Breast epithelium (tissue), 3 donors: ENCODE measurements at regions not wholly inside any gene's neighbourhood (a gene's known extent, or its start where the extent isn't known, plus 50 kb on each side); places are given as distances from the start of the nearest gene placed in this dataset.

Experiments used
- POLR2A ChIP-seq: fragments of 450-650 bp; IDR thresholded peaks from one replicate; pipeline ENCODE4 v1.6.1; 2016; ENCODE audit warnings: antibody characterized with exemption, mild to moderate bottlenecking, moderate library complexity
- POLR2AphosphoS5 ChIP-seq, 3 donors: sonication (generic); formaldehyde crosslinking; IDR thresholded peaks; one replicate each; pipeline ENCODE4 v1.6.1; 2017; ENCODE audit warnings: antibody characterized with exemption in 3 of 3
- TF ChIP-seq, protein P1 (sequence below), 3 donors: fragments of 450-650 bp; IDR thresholded peaks; one replicate each; pipeline ENCODE4 v1.5.1; 2016 to 2017; ENCODE audit warnings: antibody characterized with exemption in 3 of 3, mild to moderate bottlenecking in 3 of 3, moderate library complexity in 3 of 3

DNA sequence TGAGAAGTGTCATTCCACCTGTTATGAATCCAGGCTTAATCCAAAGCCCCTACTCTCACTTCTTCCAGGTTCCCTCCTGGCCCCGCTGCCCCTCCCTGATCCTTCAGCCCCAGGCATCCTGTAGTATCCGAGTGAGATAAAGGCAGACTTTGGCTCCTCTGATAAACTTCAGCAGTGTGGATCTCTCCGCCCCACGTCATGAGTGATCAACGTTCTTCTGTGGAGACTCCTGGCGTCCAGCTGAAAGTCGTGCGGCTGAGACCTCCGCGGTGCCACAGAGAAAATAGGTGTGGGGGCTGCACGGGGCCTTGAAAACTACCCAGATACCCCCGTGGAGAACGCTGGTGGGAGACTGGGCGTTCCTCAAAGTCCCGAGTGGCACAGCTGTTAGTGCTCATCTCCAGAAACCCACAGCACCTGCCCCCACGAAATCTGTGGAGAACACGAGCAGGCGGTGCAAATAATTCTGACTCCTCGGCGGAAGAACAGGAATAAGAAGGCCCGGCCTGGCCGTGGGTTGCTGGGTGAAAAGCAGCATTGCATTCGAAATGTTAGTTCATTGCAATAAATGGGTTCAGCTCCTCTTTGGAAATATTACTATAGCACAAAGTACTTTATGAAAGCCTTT lies 180.0 kb upstream of the RGS6 start:
- TF ChIP-seq, protein P1, sequence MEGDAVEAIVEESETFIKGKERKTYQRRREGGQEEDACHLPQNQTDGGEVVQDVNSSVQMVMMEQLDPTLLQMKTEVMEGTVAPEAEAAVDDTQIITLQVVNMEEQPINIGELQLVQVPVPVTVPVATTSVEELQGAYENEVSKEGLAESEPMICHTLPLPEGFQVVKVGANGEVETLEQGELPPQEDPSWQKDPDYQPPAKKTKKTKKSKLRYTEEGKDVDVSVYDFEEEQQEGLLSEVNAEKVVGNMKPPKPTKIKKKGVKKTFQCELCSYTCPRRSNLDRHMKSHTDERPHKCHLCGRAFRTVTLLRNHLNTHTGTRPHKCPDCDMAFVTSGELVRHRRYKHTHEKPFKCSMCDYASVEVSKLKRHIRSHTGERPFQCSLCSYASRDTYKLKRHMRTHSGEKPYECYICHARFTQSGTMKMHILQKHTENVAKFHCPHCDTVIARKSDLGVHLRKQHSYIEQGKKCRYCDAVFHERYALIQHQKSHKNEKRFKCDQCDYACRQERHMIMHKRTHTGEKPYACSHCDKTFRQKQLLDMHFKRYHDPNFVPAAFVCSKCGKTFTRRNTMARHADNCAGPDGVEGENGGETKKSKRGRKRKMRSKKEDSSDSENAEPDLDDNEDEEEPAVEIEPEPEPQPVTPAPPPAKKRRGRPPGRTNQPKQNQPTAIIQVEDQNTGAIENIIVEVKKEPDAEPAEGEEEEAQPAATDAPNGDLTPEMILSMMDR (IDR thresholded peaks at IDR 0.05), result no peak
- TF ChIP-seq POLR2AphosphoS5 (IDR thresholded peaks at IDR 0.05) (no peak), POLR2A (no peak)
